ENCODE measurements at regions not wholly inside any gene's neighbourhood (a gene's known extent, or its start where the extent isn't known, plus 50 kb on each side); places are given as distances from the start of the nearest gene placed in this dataset.

DNA sequence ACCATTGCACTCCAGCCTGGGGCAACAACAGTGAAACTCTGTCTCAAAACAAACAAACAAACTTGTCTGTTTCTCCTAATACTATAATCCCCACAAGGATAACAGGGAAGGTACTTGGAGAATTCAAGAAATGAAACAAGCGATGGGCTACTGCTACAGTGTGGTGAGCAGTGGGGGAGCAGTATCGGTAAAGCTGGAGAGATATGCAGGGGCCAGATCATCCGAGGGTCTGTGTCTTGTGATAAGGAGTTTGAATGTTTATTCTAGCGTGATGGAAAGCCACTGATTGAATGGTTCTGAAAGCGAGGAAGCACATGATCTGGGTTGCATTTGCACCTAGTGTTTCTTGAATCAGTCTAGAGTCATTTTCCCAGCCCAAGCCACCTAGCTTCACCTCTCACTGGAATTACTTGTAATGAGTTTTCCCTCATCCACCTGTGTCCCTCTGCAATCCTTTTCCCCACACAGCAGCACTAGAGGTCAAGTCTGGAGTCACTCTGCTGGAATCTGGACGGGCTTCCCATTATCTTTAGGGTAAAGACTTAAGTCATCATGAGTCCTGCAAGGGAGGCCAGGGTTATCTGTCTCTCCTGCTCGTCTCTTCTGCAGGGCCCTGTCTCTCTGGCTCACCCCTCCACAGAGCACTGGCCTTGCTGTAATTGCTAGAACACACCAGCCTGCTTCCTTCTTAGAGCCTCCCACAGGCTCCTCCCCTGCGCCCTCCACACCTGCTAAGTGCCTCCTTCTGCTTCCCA is 162.3 kb downstream of the KLF5 start:
- no peak for DNase-seq (ENCODE audit: low spot score)
- H3K27ac ChIP-seq, result no peak overlapping the region
- H3K9me3 ChIP-seq, result no peaks in the 10 kb centered on the region
- no peaks in the 10 kb centered on the region for H3K36me3 ChIP-seq
- no peak overlapping the region for H3K4me3 ChIP-seq
- TF ChIP-seq, protein P1, sequence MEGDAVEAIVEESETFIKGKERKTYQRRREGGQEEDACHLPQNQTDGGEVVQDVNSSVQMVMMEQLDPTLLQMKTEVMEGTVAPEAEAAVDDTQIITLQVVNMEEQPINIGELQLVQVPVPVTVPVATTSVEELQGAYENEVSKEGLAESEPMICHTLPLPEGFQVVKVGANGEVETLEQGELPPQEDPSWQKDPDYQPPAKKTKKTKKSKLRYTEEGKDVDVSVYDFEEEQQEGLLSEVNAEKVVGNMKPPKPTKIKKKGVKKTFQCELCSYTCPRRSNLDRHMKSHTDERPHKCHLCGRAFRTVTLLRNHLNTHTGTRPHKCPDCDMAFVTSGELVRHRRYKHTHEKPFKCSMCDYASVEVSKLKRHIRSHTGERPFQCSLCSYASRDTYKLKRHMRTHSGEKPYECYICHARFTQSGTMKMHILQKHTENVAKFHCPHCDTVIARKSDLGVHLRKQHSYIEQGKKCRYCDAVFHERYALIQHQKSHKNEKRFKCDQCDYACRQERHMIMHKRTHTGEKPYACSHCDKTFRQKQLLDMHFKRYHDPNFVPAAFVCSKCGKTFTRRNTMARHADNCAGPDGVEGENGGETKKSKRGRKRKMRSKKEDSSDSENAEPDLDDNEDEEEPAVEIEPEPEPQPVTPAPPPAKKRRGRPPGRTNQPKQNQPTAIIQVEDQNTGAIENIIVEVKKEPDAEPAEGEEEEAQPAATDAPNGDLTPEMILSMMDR (IDR thresholded peaks at IDR 0.05), result no peak
- H3K4me1 ChIP-seq, result no peaks in the 10 kb centered on the region
- H3K27me3 ChIP-seq, result no peaks in the 10 kb centered on the region

DNA sequence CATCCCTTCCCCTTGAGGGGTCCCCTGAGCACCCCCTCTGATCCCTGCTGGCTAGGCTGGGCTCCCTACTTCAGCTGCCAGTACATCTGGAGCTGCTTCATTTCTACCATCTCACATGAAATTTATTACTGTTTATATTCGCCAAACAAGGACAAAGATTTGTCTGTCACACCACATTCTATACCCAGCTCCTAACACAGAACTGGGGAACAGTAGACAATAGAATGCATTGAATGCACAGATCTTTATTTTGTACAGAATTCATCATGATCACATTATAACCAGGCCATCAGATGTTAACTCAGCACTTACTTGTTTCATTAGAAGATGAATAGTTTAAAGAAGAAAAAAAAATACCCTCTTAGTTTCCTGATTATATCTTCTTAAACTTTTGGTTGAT is 159.4 kb downstream of the KLF5 start:
- DNase-seq (ENCODE audit: low spot score), result no peak
- H3K36me3 ChIP-seq, result no peaks in the 10 kb centered on the region
- H3K9me3 ChIP-seq, result no peaks in the 10 kb centered on the region
- H3K4me3 ChIP-seq, result no peak overlapping the region
- no peaks in the 10 kb centered on the region for H3K27me3 ChIP-seq
- no peaks in the 10 kb centered on the region for H3K4me1 ChIP-seq
- TF ChIP-seq, protein P1 (IDR thresholded peaks at IDR 0.05), result no peak
- no peak overlapping the region for H3K27ac ChIP-seq

DNA sequence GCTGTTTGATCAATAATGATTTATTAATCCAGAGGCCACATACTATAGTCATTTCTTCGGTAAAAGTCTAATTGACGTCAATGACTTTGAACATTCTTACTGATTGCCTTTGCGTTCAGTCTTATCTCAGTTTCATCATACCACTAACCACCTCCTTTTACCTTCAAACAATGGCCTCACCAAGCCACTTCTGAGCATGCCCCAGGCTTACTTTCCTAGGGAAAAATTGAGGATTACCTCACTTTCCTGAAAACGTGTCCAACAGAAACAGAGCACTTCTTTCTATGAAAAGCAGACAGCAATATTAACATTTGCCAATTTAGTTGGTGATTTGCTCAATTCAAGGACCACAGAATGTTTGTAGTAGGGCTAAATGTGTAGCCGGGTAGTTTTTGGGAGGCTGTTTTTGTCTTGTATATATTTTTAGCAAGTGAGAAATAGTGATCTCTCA is 157.6 kb downstream of the KLF5 start:
- Histone ChIP-seq H3K27ac (no peak overlapping the region), H3K4me3 (no peak overlapping the region), H3K36me3 (no peaks in the 10 kb centered on the region), H3K27me3 (no peaks in the 10 kb centered on the region), H3K4me1 (no peaks in the 10 kb centered on the region), H3K9me3 (no peaks in the 10 kb centered on the region)
- TF ChIP-seq, protein P1 (IDR thresholded peaks at IDR 0.05), result no peak
- no peak for DNase-seq (ENCODE audit: low spot score)

DNA sequence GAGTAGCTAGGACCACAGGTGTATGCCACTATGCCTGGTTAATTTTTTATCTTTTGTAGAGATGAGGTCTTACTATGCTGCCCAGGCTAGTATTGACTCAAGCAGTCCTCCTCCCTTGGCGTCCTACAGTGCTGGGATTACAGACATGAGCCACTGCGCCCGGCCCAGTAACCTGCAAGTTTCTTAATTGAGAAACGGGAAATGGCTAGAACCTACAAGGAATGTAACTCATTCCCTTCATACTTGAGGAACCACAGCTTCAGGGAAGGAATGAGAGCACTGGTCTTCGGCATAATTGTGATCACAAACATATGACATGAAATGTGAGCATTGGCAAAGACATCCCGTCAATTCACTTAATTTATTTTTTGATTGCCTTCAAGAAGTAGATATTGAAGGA is 157.0 kb downstream of the KLF5 start:
- no peaks in the 10 kb centered on the region for H3K9me3 ChIP-seq
- DNase-seq (ENCODE audit: low spot score), result no peak
- no peak overlapping the region for H3K4me3 ChIP-seq
- TF ChIP-seq, protein P1 (IDR thresholded peaks at IDR 0.05), result no peak
- H3K4me1 ChIP-seq, result no peaks in the 10 kb centered on the region
- H3K27ac ChIP-seq, result no peak overlapping the region
- H3K27me3 ChIP-seq, result no peaks in the 10 kb centered on the region
- H3K36me3 ChIP-seq, result no peaks in the 10 kb centered on the region

DNA sequence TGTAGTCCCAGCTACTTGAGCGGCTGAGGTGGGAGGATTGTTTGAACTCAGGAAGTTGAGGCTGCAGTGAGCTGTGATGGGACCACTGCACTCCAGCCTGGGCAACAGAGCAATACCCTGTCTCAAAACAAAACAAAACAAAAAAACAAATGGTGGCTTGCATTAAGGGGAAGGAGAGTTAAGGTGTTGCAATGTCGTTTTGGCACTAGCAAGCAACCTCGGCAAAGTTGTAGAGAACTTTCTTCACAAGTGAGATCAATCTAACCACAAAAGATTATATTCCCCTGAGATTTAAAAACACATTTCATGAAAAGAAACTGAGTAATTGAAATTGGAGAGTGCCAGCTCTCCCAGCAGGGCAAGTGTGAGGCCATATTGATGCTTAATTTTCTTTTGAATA is 153.7 kb downstream of the KLF5 start:
- TF ChIP-seq, protein P1 (IDR thresholded peaks at IDR 0.05), result no peak
- Histone ChIP-seq H3K4me3 (no peak overlapping the region), H3K4me1 (no peaks in the 10 kb centered on the region), H3K9me3 (no peaks in the 10 kb centered on the region), H3K27ac (no peak overlapping the region), H3K36me3 (no peaks in the 10 kb centered on the region), H3K27me3 (no peaks in the 10 kb centered on the region)
- no peak for DNase-seq (ENCODE audit: low spot score)

Data from right atrium auricular region (tissue), 2 donors.